ENCODE measurements at regions not wholly inside any gene's neighbourhood (a gene's known extent, or its start where the extent isn't known, plus 50 kb on each side); places are given as distances from the start of the nearest gene placed in this dataset.

- DNase-seq (ENCODE audit: insufficient read length, low spot score, missing footprints), result no peak
- Histone ChIP-seq H4K20me1 (ENCODE audit: insufficient read depth, low read length) (no peaks in the 10 kb centered on the region), H3K79me2 (ENCODE audit: insufficient read depth, low read length) (no peaks in the 10 kb centered on the region), H3K4me3 (ENCODE audit: insufficient read depth, low read length) (no peak overlapping the region), H3K4me2 (ENCODE audit: insufficient read depth, low read length) (no peak overlapping the region), H3K36me3 (ENCODE audit: insufficient read depth, low read length) (no peaks in the 10 kb centered on the region), H2AFZ (ENCODE audit: low read length) (no peak overlapping the region), H3K4me1 (ENCODE audit: insufficient read depth, low read length) (no peaks in the 10 kb centered on the region), H3K9me3 (ENCODE audit: low read depth, low read length) (no peaks in the 10 kb centered on the region), H3K27me3 (ENCODE audit: insufficient read depth, low read length) (no peaks in the 10 kb centered on the region), H3K27ac (ENCODE audit: low read depth, low read length) (no peak overlapping the region)
- TF ChIP-seq, protein P1, sequence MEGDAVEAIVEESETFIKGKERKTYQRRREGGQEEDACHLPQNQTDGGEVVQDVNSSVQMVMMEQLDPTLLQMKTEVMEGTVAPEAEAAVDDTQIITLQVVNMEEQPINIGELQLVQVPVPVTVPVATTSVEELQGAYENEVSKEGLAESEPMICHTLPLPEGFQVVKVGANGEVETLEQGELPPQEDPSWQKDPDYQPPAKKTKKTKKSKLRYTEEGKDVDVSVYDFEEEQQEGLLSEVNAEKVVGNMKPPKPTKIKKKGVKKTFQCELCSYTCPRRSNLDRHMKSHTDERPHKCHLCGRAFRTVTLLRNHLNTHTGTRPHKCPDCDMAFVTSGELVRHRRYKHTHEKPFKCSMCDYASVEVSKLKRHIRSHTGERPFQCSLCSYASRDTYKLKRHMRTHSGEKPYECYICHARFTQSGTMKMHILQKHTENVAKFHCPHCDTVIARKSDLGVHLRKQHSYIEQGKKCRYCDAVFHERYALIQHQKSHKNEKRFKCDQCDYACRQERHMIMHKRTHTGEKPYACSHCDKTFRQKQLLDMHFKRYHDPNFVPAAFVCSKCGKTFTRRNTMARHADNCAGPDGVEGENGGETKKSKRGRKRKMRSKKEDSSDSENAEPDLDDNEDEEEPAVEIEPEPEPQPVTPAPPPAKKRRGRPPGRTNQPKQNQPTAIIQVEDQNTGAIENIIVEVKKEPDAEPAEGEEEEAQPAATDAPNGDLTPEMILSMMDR (IDR thresholded peaks at IDR 0.05; ENCODE audit: extremely low read depth, low read depth, low read length), result no peak
Measured at GRCh38 chr13:87859261-87859660, 188.1 kb downstream of the SLITRK5 start.

DNA sequence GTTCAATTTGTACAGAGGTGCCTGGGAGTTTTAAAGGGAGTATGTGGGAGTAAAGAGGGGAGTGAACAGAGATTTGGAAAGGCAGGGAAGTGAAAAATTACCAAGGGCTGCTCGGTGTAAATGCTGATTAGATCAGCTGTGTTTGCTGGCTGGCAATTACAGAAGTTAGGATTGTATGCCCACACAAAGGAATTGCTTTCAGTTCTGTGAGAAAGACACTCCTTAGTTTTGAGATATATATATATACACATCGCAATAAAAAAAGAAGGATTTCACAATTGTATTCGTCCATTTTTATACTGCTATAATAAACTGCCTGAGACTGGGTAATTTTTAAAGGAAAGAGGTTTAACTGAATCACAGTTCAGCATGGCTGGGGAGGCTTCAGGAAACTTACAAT lies 196.3 kb downstream of the SLITRK5 start:
- no peaks in the 10 kb centered on the region for H4K20me1 ChIP-seq (ENCODE audit: insufficient read depth, low read length)
- no peaks in the 10 kb centered on the region for H3K79me2 ChIP-seq (ENCODE audit: insufficient read depth, low read length)
- no peaks in the 10 kb centered on the region for H3K36me3 ChIP-seq (ENCODE audit: insufficient read depth, low read length)
- H3K4me1 ChIP-seq (ENCODE audit: insufficient read depth, low read length), result no peaks in the 10 kb centered on the region
- H3K4me3 ChIP-seq (ENCODE audit: insufficient read depth, low read length), result no peak overlapping the region
- no peak for DNase-seq (ENCODE audit: insufficient read length, low spot score, missing footprints)
- H3K27me3 ChIP-seq (ENCODE audit: insufficient read depth, low read length), result no peaks in the 10 kb centered on the region
- no peaks in the 10 kb centered on the region for H3K9me3 ChIP-seq (ENCODE audit: low read depth, low read length)
- no peak overlapping the region for H3K4me2 ChIP-seq (ENCODE audit: insufficient read depth, low read length)
- TF ChIP-seq, protein P1 (IDR thresholded peaks at IDR 0.05; ENCODE audit: extremely low read depth, low read depth, low read length), result no peak
- H2AFZ ChIP-seq (ENCODE audit: low read length), result no peak overlapping the region
- no peak overlapping the region for H3K27ac ChIP-seq (ENCODE audit: low read depth, low read length)

GRCh38 chr13:87868731-87869130 lies 197.6 kb downstream of the SLITRK5 start:
- H3K36me3 ChIP-seq (ENCODE audit: insufficient read depth, low read length), result no peaks in the 10 kb centered on the region
- no peak overlapping the region for H2AFZ ChIP-seq (ENCODE audit: low read length)
- no peaks in the 10 kb centered on the region for H3K27me3 ChIP-seq (ENCODE audit: insufficient read depth, low read length)

GRCh38 chr13:87872813-87873212 lies 201.6 kb downstream of the SLITRK5 start:
- Histone ChIP-seq H3K79me2 (ENCODE audit: insufficient read depth, low read length) (no peaks in the 10 kb centered on the region), H3K36me3 (ENCODE audit: insufficient read depth, low read length) (no peaks in the 10 kb centered on the region), H3K4me3 (ENCODE audit: insufficient read depth, low read length) (no peak overlapping the region), H3K4me1 (ENCODE audit: insufficient read depth, low read length) (no peaks in the 10 kb centered on the region), H3K27me3 (ENCODE audit: insufficient read depth, low read length) (no peaks in the 10 kb centered on the region), H3K27ac (ENCODE audit: low read depth, low read length) (no peak overlapping the region), H3K9me3 (ENCODE audit: low read depth, low read length) (no peaks in the 10 kb centered on the region), H2AFZ (ENCODE audit: low read length) (no peak overlapping the region), H3K4me2 (ENCODE audit: insufficient read depth, low read length) (no peak overlapping the region), H4K20me1 (ENCODE audit: insufficient read depth, low read length) (no peaks in the 10 kb centered on the region)
- TF ChIP-seq, protein P1 (IDR thresholded peaks at IDR 0.05; ENCODE audit: extremely low read depth, low read depth, low read length), result no peak
- no peak for DNase-seq (ENCODE audit: insufficient read length, low spot score, missing footprints)

More at GRCh38 chr13:87868731-87869130, 197.6 kb downstream of the SLITRK5 start:
- no peak overlapping the region for H3K4me2 ChIP-seq (ENCODE audit: insufficient read depth, low read length)
- no peaks in the 10 kb centered on the region for H4K20me1 ChIP-seq (ENCODE audit: insufficient read depth, low read length)
- no peak overlapping the region for H3K4me3 ChIP-seq (ENCODE audit: insufficient read depth, low read length)
- no peaks in the 10 kb centered on the region for H3K9me3 ChIP-seq (ENCODE audit: low read depth, low read length)
- no peak for DNase-seq (ENCODE audit: insufficient read length, low spot score, missing footprints)
- H3K4me1 ChIP-seq (ENCODE audit: insufficient read depth, low read length), result no peaks in the 10 kb centered on the region
- H3K27ac ChIP-seq (ENCODE audit: low read depth, low read length), result no peak overlapping the region
- TF ChIP-seq, protein P1 (IDR thresholded peaks at IDR 0.05; ENCODE audit: extremely low read depth, low read depth, low read length), result no peak
- no peaks in the 10 kb centered on the region for H3K79me2 ChIP-seq (ENCODE audit: insufficient read depth, low read length)

Measured in osteoblast (primary cell).